GM03348 (cell line): ENCODE measurements at regions not wholly inside any gene's neighbourhood (a gene's known extent, or its start where the extent isn't known, plus 50 kb on each side); places are given as distances from the start of the nearest gene placed in this dataset.

Source experiments
- DNase-seq: peaks from one replicate; pipeline ENCODE4 v3.0.0; 2012; ENCODE audit warnings: low spot score

DNA sequence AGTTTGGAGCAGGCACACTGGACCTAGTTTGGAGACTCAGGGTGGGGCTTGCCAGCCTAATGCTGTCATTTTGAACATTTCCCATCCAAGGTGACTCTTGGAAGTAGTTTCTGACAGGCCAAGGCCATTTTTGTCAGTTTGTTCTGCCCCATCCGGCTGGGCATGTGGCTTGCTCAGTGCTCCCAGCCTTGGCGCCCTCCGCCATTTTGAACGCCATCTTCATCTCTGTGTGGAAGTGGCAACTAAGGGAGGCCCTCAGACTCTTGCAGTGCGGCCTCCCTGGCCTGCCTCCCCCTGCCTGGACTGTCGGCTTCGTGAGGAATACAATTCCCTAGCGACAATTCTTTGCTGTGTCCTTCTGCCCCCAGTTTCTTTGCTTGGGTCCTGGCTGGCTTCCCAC, 150.6 kb upstream of the RGMA start:
- no peak for DNase-seq

- no peak for DNase-seq
These were observed 149.6 kb upstream of the RGMA start for GRCh38 chr15:93238641-93239040.

GRCh38 chr15:93235926-93236780, 147.1 kb upstream of the RGMA start:
- DNase-seq, result no peak

DNA sequence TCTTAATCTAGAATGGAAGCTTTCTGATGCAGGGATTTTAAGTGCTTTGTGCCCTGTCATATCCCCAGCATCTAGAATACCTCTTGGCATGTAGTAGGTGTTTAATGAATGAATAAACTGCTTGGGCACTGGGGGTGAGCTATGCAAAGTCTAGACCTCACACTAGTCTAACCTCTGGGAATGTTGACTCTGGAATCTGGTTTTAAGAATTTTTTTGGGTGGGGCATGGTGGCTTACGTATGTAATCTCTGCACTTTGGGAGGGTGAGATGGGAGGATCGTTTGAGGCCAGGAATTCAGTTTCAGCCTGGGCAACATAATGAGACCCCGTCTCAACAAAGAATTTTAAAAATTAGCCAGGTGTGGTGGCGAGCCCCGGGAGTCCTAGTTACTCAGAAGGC, 146.3 kb upstream of the RGMA start:
- DNase-seq, result no peak

DNA sequence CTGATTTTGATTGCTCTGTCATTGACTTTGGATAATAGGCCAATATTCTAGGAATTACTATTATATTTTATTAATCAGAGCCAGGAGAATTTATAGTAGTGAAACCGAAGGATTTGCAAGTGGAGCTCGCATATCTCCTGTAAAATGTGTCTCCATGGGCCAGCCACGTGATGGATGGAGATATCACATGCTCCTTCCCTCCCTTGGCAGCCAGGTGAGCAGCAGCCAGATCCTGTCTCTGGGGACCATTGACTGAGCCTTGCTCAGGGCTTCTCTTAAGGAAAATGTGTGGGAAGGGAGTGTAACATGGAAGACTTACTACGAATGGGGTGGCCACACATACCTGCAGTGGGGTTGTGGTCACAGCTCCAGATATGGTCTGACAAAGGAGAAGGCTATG, 144.7 kb upstream of the RGMA start:
- DNase-seq, result no peak

GRCh38 chr15:93232845-93233244, 143.8 kb upstream of the RGMA start:
- DNase-seq, result no peak

GRCh38 chr15:93231994-93232393, 143.0 kb upstream of the RGMA start:
- no peak for DNase-seq

DNA sequence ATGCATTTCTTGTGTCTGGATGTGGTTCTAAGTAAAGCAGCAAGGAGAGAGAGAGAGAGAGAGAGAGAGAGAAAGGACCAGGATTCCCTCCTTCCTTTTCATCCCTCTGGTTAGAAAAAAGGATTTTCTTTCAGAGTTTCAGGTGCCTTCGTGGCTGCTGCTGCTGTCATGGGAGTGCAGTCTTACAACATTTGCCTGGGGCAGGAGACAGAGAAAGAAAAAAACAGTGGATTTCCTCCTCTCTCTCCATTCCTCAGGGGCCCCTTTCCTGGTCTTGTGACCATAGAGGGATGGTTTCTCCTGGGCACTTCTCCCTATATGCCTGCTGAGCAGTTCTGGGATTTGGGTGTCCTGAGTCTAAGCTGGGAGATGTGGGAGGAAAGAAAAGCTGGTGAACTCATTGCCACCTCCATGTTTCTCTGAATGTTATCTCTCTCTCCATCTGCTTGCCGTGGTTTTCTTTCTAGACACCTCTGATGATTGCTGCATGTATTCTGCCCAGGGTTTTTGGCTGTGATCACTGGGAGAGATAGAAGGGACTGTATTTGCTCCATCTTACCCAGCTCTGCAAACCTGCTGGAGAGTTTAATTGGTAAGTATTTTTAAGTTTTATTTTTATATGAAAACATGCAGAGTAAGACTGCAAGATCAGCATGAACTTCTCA, 142.4 kb upstream of the RGMA start:
- no peak for DNase-seq

DNA sequence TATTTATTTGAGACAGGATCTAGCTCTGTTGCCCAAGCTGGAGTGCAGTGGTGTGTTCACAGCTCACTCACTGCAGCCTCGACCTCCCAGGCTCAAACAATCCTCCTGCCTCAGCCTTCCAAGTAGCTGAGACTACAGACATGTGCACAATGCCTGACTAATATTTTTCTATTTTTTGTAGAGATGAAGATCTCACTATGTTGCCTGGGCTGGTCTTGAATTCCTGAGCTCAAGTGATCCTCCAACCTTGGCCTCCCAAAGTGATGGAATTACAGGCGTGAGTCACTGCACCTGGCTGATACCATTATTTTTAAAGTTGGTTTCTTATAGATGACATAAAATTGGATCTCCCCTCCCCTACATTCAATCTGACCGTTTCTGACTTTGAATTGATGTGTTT, 139.5 kb upstream of the RGMA start:
- DNase-seq, result no peak

GRCh38 chr15:93223803-93224202, 134.8 kb upstream of the RGMA start:
- no peak for DNase-seq

DNA sequence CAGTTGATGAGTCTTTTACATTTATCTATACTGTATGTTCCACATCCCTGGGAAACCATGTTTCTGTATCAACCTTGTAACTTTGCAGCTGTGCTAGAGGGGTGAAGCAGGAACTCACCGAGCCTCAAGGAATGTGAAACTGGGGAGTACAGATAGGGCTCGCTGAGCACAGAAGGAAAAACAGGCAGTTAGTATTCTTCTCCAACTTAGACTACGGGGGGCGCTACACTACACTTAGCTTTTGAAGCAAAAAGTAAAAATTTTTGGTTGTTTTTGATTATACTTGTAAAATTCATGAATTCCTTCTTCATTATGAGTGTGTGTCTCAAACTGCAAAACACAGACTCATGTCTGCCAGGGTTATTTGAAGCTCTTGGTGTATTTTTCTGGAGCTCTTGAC, 132.7 kb upstream of the RGMA start:
- DNase-seq, result no peak

DNA sequence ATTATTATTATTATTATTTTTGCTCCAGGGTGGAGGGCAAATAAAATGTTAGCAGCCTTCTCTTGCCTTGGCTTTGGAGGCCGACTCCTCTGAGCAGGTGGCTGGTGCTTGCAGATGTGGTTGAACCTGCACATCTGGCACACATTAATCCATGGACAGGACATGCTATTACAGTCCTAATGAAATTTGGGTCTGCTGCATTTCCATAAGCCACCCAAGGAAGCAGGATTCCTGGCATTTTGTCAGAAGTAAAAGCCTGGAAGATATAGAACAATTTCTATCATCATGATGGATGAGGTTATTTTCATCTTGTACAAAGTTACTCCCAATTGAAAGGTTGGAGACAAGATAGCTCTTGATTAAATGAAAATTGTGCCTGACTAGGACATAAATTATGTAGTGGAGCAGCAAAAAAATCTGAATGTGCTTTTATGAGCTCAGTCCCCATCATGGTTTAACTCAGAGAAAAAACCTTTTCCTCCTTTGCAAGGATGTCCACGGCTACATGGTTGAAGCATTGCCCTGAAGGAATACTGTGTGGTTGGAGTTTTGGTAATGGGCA, 130.9 kb upstream of the RGMA start:
- no peak for DNase-seq

GRCh38 chr15:93217343-93217742, 128.3 kb upstream of the RGMA start:
- DNase-seq, result no peak

- no peak for DNase-seq
These were observed 125.1 kb upstream of the RGMA start for GRCh38 chr15:93214106-93214505.

- DNase-seq, result no peak
These were observed 124.3 kb upstream of the RGMA start for GRCh38 chr15:93213281-93213680.

- no peak for DNase-seq
These were observed 123.6 kb upstream of the RGMA start for GRCh38 chr15:93212578-93212977.

- no peak for DNase-seq
These were observed 122.0 kb upstream of the RGMA start for GRCh38 chr15:93210995-93211394.

DNA sequence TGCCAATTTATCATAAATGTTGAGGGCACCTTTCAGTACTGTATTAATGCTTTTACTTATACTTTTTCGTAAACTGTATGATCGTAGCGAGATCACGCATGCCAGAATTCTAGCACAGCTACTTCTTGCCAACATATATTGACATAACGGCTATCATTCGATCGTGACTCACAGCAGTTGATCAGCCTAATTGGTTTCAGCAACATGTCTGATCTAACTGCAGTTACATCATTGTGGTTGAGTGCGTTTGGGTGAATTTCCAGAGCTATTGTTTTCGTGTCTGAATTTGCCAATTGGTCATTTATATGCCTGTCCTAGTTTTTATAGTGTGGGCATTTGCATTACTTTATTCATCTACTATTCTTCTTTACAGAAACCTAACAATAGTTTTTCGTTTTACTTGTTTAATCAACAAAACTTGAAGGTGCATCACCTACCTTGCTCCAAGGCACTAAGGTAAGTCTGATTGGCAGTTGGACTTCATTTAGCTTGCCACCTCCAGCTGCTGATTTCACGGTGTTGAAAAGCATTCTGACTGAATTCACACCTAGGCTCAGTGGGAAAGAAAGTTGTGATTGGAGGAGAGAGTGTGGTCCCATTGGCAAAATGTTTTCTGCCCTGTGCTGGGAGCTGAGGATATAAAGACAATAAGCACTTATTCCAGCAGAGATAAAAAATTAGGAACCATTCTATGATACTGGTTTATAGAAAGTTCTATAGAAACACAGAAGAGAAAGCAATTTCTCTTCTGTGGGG, 120.9 kb upstream of the RGMA start:
- no peak for DNase-seq

GRCh38 chr15:93206893-93207292, 117.9 kb upstream of the RGMA start:
- no peak for DNase-seq

- DNase-seq, result no peak
These were observed 116.4 kb upstream of the RGMA start for GRCh38 chr15:93205413-93205812.

- no peak for DNase-seq
These were observed 114.0 kb upstream of the RGMA start for GRCh38 chr15:93203036-93203435.

DNA sequence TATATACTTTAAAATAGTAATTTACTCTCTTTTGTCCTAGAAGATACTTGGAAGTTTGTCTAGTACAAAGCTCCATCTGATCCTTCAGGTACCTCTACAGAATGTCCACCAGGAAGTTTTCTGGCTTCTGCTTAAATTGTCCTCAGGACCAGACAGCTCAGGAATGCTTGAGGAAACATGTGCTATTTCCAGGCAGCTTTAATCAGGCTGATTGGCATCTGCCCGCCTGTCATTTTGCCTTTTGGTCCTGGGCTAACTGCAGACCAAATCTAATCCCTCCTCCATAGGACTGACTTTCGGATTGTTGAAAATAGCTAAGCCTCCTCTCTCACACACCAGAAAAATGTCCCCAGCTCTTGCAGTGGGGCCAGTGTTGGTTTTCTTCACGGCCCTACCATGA, 113.4 kb upstream of the RGMA start:
- DNase-seq, result no peak

GRCh38 chr15:93201940-93202339, 112.9 kb upstream of the RGMA start:
- no peak for DNase-seq
